Hematopoietic multipotent progenitor cell treated with erythropoietin and hydrocortisone succinate and interleukin-3 and kit ligand, for 4 days (in vitro differentiated cells): ENCODE measurements at regions not wholly inside any gene's neighbourhood (a gene's known extent, or its start where the extent isn't known, plus 50 kb on each side); places are given as distances from the start of the nearest gene placed in this dataset.

ENCODE experiments used
- DNase-seq: peaks from one replicate; pipeline ENCODE4 v3.0.0-alpha.2; 2015

DNA sequence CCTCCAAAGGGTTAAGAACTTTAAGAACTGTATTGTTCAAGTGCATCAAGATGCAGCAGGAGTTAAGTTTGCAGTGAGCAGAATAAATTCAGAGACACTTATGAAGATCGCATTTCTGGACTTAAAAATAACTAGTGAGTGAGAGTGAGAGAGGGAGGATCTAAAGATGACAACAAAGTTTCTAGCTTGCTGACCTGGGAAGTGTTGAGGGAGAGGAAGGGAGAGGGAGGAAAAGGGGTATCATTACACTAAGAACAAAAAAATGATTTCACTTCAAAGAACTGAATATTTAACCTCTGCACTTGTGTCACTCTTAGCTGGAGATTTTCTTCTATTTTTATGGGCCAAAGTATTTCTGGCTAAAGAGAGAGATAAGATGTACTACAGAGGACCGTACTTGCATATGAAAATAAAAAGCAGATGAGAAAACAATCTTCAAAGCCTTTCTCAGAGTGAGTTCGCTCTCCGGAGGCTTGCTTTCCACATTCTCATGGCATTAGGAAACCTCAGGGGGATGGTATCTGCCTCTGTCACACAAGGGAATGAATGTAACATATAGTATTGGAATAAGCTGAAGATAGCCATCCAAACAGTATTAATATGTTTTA lies 91.4 kb upstream of the TJP1 start:
- DNase-seq: no peak

DNA sequence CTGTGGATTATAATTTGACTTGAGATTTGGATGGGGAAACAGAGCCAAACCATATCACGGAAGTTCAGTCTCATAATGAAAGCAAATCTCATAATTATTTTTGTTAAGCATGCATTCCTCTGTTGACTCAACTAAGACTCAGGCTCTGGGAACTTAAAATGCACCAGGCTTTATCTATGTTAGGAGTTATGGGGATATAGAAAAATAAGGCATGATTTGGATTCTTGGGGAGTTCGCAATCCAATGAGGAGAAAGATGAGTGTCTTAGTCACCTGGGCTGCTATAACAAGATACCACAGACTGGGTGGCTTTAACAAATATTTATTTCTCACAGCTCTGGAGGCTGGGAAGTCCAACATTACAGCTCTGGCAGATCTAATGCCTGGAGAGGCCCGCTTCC lies 89.4 kb upstream of the TJP1 start:
- no peak for DNase-seq

DNA sequence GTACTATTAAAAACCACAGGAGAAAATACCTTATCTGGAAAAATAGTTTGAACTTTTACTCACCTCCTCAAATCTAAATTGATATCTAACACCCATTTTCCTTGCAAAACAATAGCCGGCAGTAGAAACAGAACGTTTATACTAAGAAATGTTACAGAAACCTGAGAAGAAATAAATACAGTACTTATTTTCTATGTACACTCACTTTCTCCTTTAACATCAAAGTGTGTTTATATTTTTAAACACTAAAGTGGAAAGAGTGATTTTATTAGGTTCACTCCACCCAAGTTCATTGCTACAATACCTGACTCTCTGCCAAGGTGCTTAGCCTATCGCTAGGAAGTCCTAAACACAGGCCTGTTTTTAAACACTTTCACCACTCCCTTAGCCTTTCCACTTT lies 87.8 kb upstream of the TJP1 start:
- DNase-seq: no peak

DNA sequence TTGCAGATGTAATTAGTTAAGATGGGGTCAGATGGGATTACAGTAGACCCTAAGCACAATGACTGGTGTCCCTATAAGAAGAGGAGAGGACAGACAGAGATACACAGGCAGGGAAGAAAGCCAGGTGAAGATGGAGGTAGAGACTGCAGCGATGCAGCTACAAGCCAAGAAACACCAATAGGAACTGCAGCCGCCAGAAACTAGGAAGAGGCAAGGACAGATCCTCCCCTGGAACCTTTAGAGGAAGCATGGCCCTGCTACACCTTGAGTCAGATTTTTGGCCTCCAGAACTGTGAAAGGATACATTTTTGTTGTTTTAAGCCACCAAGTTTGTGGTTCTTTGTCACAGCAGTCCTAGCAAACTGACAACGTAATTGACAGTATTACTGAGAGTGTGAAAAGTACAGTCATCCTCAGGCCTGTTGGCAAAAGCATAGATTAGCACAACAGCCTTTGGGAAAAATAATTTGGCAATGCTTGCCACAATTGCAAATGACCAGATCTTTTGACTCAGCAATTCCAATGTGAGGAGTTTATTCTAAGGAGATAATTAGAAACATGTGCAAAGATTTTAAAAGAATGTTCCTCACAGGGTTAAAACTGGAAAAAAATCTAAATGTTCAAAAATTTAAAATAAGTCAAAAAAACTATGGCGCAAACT lies 82.6 kb upstream of the TJP1 start:
- DNase-seq: no peak

DNA sequence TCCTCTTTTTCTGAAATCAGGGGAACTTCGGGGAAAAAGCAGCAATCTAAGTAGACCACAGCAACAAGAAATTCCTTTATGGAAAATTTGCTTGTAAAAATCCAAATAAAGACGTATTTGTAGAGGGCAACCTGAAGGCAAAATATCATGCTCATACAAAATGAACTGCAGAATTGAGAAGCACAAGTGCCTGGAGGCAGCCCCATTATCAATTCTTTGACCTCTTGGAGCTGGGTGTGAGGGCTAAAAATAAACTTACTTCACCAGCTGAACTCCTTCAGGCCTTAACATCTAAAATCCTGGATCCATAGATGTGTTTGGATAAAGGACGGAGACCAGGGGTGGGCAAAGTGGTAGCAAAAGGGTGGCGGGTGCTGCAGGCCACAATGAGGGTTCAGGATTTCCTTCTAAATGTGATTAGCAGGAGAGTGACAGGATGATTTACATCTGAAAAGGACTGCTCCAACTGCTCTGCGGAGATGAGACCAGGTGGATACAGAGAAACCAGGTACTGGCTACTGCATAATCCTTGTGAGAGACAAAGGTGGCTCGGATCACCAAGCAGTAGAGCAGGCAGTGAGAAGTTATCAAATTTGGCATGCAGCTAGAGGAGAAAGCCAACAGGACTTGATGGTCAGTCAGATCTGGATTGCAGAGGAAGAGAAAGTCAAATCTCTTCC lies 81.7 kb upstream of the TJP1 start:
- DNase-seq: no peak

DNA sequence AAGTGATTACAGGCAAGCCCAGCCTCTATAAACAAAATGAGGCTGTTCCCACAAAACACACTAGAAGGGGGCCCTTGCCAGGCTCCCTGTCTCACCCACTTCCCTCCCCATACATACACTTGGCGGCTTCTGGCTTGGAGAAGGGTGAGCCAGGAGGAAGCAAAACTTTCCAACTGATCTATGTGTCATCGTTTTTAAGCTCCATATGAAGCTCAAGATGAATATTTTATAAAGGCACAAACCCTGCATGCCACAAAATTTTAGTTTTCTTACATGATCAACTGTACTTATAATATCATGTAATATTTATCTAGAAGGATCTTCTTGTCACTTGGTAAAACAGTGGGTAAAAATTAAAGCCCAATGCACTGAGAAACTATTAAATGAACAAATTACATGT lies 80.8 kb upstream of the TJP1 start:
- no peak for DNase-seq

DNA sequence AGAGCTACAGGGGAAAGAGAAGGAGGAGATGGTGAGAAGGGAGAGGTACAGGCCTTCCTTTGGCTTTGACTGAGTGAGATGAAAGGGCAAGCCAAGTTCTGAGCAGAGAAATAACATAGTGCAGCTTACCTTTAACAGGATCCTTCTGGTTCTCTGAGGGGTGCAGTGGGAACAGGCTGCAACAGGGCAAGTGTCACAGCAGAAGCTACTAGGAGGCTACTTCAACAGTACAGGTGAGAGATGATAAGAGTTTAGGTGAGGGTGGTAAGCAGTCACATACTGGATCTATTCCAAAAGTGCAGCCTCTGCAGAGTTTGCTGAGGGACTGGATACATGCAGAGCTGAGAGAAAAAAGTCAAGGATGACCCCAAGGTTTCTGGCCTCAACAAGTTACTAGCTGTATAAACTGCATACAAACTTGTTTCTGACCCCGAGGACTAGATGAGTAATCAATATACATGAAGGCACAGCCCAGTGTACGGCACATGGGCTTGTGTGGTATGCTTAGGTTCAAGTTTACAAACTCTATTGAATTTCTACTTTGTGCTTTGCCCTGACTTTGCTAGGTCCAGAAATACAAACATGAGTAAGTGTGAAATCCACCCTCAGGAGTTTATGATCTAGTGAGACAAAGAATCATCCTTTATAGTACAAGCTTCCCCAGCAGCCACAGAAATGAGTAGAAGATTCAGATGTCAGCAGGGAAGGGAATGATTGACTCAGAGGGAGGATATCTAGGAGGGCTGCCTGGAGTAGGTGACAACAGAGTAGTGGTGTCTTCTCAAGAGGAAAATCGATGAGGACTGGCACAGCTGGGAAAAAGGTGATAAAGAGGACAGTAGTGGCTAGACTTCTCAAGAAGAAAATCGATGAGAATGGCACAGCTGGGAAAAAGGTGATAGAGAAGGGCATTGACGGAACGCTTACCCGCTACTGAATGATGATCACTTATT lies 78.2 kb upstream of the TJP1 start:
- no peak for DNase-seq

DNA sequence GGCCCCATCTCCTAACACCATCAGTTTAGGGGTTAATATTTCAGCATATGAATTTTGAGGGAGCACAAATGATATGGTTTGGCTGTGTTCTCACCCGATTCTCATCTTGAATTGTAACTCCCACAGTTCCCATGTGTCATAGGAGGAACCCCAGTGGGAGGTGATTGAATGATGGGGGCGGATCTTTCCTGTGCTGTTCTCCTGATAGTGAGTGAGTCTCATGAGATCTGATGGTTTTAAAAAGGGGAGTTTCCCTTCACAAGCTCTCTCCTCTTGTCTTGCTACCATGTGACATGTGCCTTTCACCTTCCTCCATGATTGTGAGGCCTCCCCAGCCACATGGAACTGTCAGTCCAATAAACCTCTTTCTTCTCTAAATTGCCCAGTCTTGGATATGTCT lies 73.8 kb upstream of the TJP1 start:
- DNase-seq: no peak

DNA sequence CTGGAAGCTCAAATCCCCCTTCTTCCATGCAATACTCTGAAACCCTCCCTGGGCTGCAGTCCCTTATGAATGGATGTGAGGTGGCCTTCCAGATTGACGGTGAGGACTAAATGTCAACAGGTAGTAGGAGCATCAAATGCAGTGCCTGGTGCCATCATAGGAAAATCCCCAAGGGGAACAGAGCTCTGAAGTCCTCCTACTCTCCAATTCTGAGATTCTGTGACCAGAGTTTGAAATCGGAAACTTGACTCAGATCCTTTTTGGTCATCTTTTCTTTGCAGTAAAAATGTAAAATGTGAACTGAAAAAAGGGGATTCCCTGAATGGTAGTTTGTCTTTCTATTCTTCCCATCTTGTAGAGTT lies 68.8 kb upstream of the TJP1 start:
- no peak for DNase-seq

DNA sequence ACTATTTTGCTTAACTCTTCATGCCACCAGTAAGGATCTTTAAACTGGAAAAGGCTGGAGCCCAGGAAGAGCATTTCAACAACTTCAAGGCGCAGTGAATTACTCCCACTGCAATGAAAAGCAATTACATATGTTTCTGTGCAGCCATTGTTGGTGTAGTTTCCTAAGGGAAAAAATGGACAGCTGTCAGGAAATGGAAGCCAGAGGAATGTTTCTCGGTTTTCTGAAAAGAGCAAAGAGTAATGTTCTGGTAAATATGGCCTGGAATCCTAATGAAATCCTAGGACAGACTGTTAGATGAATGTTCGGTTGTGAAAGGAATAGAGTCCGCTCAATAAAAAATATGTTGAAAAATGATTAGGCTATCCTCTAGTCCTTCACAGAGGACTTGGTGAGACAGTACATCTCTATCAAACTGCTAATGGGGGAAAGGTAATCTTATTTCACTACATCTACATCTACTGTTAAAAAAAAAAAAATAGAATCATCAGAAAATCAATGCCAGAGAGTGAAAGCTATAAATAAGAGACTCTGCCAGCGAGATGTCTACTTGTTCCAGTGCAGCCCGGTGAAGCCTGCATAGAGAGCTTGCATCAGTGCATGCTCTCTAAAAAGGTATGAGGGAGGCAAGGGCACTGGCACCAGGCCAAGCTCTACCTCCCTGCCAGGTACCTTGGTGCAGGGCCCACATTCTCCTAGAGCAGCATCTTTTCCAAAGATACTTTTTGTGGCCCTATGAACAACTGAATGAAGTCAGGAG lies 68.2 kb upstream of the TJP1 start:
- DNase-seq: no peak

DNA sequence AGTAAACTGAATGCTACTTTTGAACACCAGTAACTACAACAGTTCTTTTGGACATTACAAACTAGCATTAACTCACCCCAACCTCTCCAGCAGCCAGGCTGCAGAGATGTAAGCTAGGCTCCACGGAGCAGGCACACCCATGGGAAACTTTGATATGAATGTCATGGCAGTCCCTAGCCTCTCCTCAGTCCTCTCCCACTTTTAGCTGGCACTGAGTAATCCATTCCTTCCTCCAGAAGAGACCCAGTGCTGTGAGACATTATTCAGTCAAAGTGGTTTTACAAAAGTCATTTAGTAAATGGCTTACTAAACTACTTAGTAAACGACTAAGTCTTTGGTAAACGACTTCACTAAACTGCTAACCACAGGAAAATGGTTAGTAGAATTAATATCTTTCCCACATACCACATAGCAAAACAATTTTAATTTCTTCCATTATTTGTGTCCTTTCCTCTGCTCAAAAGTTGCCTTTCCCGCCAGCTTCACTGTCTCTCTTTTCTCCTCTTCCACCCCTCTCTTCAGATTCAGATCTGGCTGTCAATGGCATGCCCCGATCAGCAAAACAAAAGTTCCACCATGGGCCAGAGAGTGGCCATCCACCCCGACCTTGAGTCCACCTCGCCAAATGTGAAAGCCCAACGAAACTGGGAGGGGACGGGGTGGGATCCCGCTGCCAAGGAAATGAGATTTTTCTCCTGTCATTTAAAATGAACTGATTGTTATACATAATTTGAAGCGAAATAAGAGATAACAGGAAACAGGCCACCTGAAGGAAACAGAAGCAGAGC lies 67.5 kb upstream of the TJP1 start:
- no peak for DNase-seq

DNA sequence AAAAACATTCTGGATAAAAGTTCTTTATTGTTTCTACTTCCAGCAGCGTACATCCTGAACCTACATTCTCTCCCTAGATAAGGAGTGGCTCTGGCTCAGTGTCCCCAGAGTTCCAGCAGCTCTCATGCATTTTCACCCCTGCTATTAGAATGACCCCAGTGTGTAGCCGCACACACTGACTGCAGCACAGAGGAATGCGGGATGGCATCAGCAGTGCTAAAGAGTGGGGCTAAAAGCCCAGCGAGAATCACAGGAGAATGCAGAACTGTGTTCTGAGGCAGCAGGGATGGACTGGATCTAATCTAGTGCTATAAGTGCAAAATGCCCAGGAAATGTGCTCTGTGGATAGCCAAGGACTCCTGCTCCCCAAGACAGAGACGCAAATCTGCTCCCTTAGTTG lies 66.4 kb upstream of the TJP1 start:
- DNase-seq: no peak

DNA sequence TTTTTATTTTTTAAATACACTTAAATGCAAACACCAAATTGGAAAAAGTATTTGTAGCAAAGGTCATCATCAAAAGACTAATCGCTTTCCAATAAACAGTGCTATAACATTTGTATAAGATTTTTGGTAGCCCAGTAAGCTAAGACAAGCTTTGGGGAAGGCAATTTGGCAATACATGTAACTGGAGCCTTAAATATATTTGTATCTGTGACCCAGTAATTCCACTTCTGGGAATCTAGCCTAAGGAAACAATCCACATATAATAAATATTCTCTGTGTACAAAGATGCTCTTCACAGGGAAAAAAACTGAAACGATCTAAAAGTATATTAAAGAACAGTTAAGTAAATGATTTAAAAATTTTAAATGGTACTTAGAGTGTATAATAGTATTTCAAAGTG lies 65.5 kb upstream of the TJP1 start:
- no peak for DNase-seq

DNA sequence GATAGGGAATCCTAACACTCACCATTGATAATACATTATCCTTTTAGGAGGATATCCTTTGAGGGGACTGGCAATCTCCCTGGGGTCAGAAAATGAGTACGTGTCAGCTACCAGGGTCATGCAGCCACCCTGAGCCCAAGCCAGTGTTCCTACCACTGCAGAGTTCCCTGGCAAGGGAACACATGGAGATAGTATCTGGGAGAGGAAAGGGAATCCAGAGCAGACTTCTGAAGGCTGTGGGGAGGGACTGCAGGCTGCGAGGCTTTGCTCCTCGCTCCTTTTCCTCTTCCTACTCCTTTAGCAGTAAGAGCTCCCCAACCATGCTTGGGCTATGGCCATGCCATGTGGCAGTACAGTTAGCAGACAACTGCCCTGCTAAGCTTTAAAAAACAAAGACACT lies 62.9 kb upstream of the TJP1 start:
- no peak for DNase-seq

DNA sequence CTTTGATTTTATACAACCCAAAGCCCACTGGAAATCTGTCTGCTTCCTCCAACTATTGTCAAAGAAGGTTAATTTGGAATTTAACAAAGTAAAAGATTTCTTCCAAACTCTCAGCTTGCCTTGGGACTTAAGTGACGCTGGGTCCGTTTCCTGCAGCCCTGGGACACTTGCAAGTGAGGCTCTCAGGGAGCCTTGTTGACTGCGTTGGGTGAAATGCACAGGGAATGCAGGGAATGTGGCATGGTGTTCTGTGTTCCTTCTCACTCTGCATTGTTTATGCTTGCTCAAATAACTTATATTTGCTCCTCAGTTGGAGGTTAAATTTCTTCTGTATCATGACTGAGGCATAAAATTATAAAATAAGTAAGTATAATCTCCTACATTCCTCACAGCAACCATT lies 60.9 kb upstream of the TJP1 start:
- no peak for DNase-seq

DNA sequence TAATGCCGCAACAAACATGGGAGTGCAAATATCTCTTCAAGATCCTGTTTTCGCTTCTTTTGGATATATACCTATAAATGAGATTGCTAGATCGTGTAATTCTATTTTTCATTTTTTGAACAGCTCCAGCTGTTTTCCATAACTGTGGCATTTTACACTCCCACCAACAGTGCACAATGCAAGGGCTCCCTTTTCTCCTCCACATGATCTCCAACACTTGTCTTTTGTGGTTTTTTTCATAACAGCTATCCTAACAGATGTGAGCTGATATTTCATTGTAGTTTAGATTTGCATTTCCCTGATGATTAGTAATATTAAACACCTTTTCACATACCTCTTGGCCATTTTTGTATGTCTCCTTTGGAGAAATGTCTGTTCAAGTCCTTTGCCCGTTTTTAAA lies 58.6 kb upstream of the TJP1 start:
- no peak for DNase-seq

DNA sequence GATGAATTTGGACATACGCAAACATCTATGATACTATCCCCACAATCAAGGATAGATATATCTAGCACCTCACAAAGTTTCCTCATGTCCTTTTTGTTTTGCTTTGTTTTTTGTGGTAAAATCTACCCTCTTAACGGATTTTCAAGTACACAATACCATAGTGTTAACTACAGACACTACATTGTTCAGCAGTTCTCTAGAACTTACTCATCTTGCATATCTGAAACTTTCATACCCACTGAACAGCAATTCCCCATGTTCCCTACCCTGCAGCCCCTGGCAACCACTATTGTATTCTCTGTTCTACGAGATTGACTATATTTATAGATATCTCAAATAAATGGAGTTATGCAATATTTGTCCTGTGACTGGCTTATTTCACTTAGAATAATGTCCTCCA lies 58.1 kb upstream of the TJP1 start:
- DNase-seq: no peak

DNA sequence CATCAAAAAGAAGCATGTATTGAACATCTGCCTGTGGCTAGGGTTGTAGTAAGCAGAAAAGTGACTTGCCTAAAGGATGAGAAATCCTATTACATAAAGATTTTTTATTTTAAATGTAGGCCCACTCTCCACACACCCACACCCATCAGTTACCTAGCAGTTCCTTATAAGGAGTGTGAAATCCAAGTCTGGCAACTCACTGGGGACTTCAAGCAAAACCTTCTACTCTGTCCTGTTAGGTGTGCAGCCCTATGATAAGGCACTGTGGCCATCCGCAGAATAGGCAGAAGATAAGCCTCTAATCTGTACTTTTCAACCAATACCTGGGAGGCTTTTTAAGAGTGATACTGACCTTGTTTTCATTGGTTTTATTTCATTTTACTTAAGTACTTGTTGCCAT lies 52.7 kb upstream of the TJP1 start:
- peak; percentile 8 for DNase-seq

DNA sequence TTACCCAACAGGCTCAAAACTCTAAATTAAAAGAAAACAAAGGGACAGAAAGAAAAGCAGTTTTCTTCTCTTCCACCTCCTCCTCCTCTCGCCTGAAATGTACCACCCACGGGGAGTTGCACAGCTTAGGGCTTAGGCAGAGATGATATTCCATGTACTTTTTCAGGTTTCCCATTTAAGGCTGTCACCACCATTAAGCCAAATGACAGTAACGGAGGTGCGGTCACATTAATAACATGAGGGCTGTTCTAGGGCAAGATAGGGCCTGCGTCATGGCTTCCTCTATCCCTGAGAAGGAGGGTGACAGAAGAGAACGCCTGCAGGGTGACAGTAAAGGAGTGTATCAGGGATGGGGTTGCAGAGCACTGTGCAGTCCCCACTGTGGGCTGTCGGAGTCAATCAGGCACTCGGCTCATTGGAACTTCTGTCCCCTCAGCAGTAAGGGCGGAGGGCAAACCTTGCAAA lies 51.7 kb upstream of the TJP1 start:
- DNase-seq: no peak

DNA sequence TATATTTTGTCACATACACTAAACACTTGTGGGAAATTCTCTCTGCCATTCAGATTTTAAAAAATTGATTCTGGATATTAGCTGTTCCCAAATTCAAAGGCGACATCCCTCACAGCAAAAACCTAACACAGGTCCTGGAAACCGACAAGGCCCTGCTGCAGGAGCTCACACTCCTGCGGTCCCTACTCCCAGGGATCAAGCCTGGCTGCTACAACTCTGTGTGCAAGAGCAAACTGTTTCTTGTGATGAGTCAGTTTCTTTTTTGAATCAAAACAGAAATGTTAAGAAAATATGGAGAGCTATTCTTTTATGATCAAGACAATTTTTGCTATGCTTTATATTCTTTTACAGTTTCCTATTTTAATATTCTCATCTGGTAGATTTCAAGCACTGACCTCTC lies 51.0 kb upstream of the TJP1 start:
- no peak for DNase-seq

DNA sequence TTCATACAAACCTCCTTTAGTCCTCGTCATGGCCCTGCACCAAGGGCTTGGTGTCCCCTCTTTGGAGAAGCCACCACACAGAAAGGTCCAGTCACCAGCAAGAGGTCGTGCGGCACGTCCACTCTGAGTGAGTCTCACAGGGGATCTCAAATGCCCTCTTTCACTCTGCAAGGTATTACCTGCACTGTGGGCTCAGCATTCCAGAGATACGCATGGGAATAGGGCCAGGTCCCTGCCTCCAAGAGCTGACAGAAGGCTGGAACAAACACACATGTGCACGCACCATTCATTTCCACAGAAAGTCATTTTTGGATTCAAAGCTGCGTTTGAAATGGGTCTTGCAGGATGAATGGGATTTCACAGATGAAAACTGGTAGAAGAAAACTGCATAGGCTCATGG lies 50.4 kb upstream of the TJP1 start:
- DNase-seq: no peak
